ENCODE measurements at regions not wholly inside any gene's neighbourhood (a gene's known extent, or its start where the extent isn't known, plus 50 kb on each side); places are given as distances from the start of the nearest gene placed in this dataset.

DNA sequence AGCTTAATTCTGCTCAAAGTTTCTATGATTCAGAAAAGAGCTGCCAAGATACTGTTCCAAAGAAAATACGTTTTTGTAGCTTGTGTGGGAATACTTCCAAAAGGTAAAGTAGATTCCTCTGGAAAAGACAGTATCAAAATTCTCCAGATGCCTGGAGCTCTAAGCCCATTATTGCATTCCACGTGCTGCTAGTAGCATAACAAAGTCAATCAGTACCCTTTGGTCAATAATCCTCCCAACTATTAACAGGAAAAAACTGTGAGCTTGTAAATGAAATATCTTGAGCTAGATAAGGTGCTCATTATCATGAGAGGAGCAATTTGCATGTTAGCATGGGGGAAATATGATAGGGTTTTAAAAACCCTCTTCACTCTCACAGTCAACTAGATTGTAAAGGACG is 229.5 kb upstream of the TYRP1 start:
- TF ChIP-seq POLR2AphosphoS5 (IDR thresholded peaks at IDR 0.05; ENCODE audit: insufficient read depth, low read depth, low read length) (no peak), EZH2 (IDR thresholded peaks at IDR 0.05; ENCODE audit: borderline replicate concordance, low read depth, low read length, severe bottlenecking) (no peak), CTCF (IDR thresholded peaks at IDR 0.05; ENCODE audit: extremely low read depth in 1 of 2, insufficient read depth in 1 of 2, low read depth in 1 of 2, low read length in 2 of 2) (no peak), MYC (IDR thresholded peaks at IDR 0.05; ENCODE audit: low read depth, low read length) (no peak), POLR2A (IDR thresholded peaks at IDR 0.05; ENCODE audit: low read depth, low read length) (no peak), GATA2 (IDR thresholded peaks at IDR 0.05; ENCODE audit: insufficient read depth, insufficient read length, low read depth, low read length) (no peak), FOS (IDR thresholded peaks at IDR 0.05; ENCODE audit: borderline replicate concordance, insufficient read depth, low read length) (no peak), JUN (IDR thresholded peaks at IDR 0.05; ENCODE audit: borderline replicate concordance, insufficient read depth, insufficient read length, low read depth) (no peak)
- TF ChIP-seq, protein P1, sequence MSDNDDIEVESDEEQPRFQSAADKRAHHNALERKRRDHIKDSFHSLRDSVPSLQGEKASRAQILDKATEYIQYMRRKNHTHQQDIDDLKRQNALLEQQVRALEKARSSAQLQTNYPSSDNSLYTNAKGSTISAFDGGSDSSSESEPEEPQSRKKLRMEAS (IDR thresholded peaks at IDR 0.05; ENCODE audit: insufficient read depth, insufficient read length) = no peak
